Neural cell (in vitro differentiated cells): ENCODE measurements at regions not wholly inside any gene's neighbourhood (a gene's known extent, or its start where the extent isn't known, plus 50 kb on each side); places are given as distances from the start of the nearest gene placed in this dataset.

Source experiments
- H2AFZ ChIP-seq: fragments of 200-600, 300-800 bp; sonication (generic), shearing (Covaris generic); 2 replicates; pipeline ENCODE4 v1.6.0; 2014; ENCODE audit warnings: low read depth, mild to moderate bottlenecking, antibody characterized with exemption, low read length, moderate library complexity
- H3F3A ChIP-seq: fragments of 200-600 bp; shearing (Covaris generic); 2 replicates; pipeline ENCODE4 v1.6.1; 2016; ENCODE audit warnings: mild to moderate bottlenecking, moderate library complexity, mixed read lengths, antibody characterized with exemption, low read length; ENCODE audit not compliant: insufficient read depth, poor library complexity, severe bottlenecking
- H3K27ac ChIP-seq: fragments of 200-600, 300-800 bp; sonication (generic), shearing (Covaris generic); 2 replicates; pipeline ENCODE4 v1.5.1; 2014; ENCODE audit warnings: mild to moderate bottlenecking, low read length, moderate library complexity
- H3K27me3 ChIP-seq: fragments of 300-800, 200-600 bp; sonication (generic), shearing (Covaris generic); 2 replicates; pipeline ENCODE4 v1.6.0; 2014; ENCODE audit warnings: mild to moderate bottlenecking, low read depth, low read length, moderate library complexity; ENCODE audit not compliant: insufficient read depth
- H3K36me3 ChIP-seq: fragments of 300-800, 200-600 bp; sonication (generic), shearing (Covaris generic); 2 replicates; pipeline ENCODE4 v1.5.1; 2014; ENCODE audit warnings: mild to moderate bottlenecking, antibody characterized with exemption, low read length, moderate library complexity; ENCODE audit not compliant: insufficient read depth
- H3K4me2 ChIP-seq: fragments of 300-800, 200-600 bp; sonication (generic), shearing (Covaris generic); 2 replicates; pipeline ENCODE4 v1.6.0; 2014; ENCODE audit warnings: mild to moderate bottlenecking, low read length
- H3K4me3 ChIP-seq: fragments of 300-800, 200-600 bp; sonication (generic), shearing (Covaris generic); 2 replicates; pipeline ENCODE4 v1.5.1; 2014; ENCODE audit warnings: mild to moderate bottlenecking, low read length, moderate library complexity
- H3K79me2 ChIP-seq: fragments of 200-600 bp; shearing (Covaris generic); replicated peaks from 2 replicates; pipeline ENCODE4 v1.6.0; 2014; ENCODE audit warnings: mild to moderate bottlenecking, low read length, moderate library complexity; ENCODE audit not compliant: insufficient read depth
- H3K9ac ChIP-seq: fragments of 300-800, 200-600 bp; sonication (generic), shearing (Covaris generic); 2 replicates; pipeline ENCODE4 v1.6.1; 2016; ENCODE audit warnings: mild to moderate bottlenecking, low read length, mixed read lengths
- H3K9me2 ChIP-seq: fragments of 200-600 bp; shearing (Covaris generic); 2 replicates; pipeline ENCODE4 v1.6.1; 2016; ENCODE audit warnings: mild to moderate bottlenecking, low read length, mixed read lengths; ENCODE audit not compliant: insufficient read depth
- H3K9me3 ChIP-seq: fragments of 200-600, 300-800 bp; sonication (generic), shearing (Covaris generic); 2 replicates; pipeline ENCODE4 v1.6.1; 2016; ENCODE audit warnings: mild to moderate bottlenecking, mixed run types, low read length, moderate library complexity, mixed read lengths
- H4K20me1 ChIP-seq: fragments of 200-600 bp; shearing (Covaris generic); 2 replicates; pipeline ENCODE4 v1.6.1; 2016; ENCODE audit warnings: mild to moderate bottlenecking, mixed run types; ENCODE audit not compliant: insufficient read depth
- CTCF ChIP-seq: fragments of 450-650 bp; IDR thresholded peaks from 2 replicates; pipeline ENCODE4 v1.5.1; 2014; ENCODE audit warnings: antibody characterized with exemption, mild to moderate bottlenecking, moderate library complexity; ENCODE audit not compliant: poor library complexity, severe bottlenecking
- EP300 ChIP-seq: fragments of 450-650 bp; conservative IDR thresholded peaks from 2 replicates; pipeline ENCODE4 v1.6.1; 2014; ENCODE audit warnings: antibody characterized with exemption, mild to moderate bottlenecking, moderate library complexity; ENCODE audit not compliant: poor library complexity, severe bottlenecking
- EZH2 ChIP-seq: fragments of 200-600, 300-800 bp; shearing (Covaris generic), sonication (generic); IDR thresholded peaks from 2 replicates; pipeline ENCODE4 v1.6.1; 2014; ENCODE audit warnings: antibody characterized with exemption, low read length, borderline replicate concordance, mild to moderate bottlenecking; ENCODE audit not compliant: insufficient read depth, poor library complexity, severe bottlenecking
- MXI1 ChIP-seq: fragments of 450-650 bp; conservative IDR thresholded peaks from 2 replicates; pipeline ENCODE4 v1.6.1; 2014; ENCODE audit warnings: antibody characterized with exemption, mild to moderate bottlenecking; ENCODE audit not compliant: poor library complexity, severe bottlenecking
- POLR2AphosphoS5 ChIP-seq: IDR thresholded peaks from 2 replicates; pipeline ENCODE4 v1.6.1; 2012
- RAD21 ChIP-seq: fragments of 450-650 bp; conservative IDR thresholded peaks from 2 replicates; pipeline ENCODE4 v1.6.1; 2014; ENCODE audit warnings: antibody characterized with exemption, mild to moderate bottlenecking, moderate library complexity
- REST ChIP-seq: IDR thresholded peaks from 2 replicates; pipeline ENCODE4 v1.6.1; 2012; ENCODE audit warnings: borderline replicate concordance
- SMC3 ChIP-seq: fragments of 450-650 bp; conservative IDR thresholded peaks from 2 replicates; pipeline ENCODE4 v1.6.1; 2014; ENCODE audit warnings: antibody characterized with exemption, mild to moderate bottlenecking, moderate library complexity; ENCODE audit not compliant: poor library complexity
- TAF1 ChIP-seq: IDR thresholded peaks from 2 replicates; pipeline ENCODE4 v1.6.1; 2012; ENCODE audit warnings: low read depth

GRCh38 chr2:65580824-65581223 is 148.4 kb upstream of the SPRED2 start:
- TF ChIP-seq EP300 = no peak
- TF ChIP-seq MXI1 = no peak
- TF ChIP-seq RAD21 = no peak
- TF ChIP-seq EZH2 = no peak
- no peak for TF ChIP-seq SMC3
- no peak for TF ChIP-seq POLR2AphosphoS5
- TF ChIP-seq TAF1 = no peak
- no peak for TF ChIP-seq CTCF
- no peak for TF ChIP-seq REST
- no peaks in the 10 kb centered on the region for H3K79me2 ChIP-seq
- no peak overlapping the region for H3K27ac ChIP-seq
- H3K9ac ChIP-seq = no peak overlapping the region
- H4K20me1 ChIP-seq = no peaks in the 10 kb centered on the region
- H3K9me2 ChIP-seq = no peaks in the 10 kb centered on the region
- H3F3A ChIP-seq = no peaks in the 10 kb centered on the region
- no peak overlapping the region for H3K4me2 ChIP-seq
- H3K36me3 ChIP-seq = no peaks in the 10 kb centered on the region
- no peaks in the 10 kb centered on the region for H3K27me3 ChIP-seq
- no peaks in the 10 kb centered on the region for H3K9me3 ChIP-seq
- H3K4me3 ChIP-seq = no peak overlapping the region
- H2AFZ ChIP-seq = no peak overlapping the region

- H4K20me1 ChIP-seq = no peaks in the 10 kb centered on the region
- no peaks in the 10 kb centered on the region for H3K36me3 ChIP-seq
- no peaks in the 10 kb centered on the region for H3F3A ChIP-seq
- no peak overlapping the region for H3K27ac ChIP-seq
- no peaks in the 10 kb centered on the region for H3K9me3 ChIP-seq
- H3K9ac ChIP-seq = no peak overlapping the region
- H3K79me2 ChIP-seq = no peaks in the 10 kb centered on the region
- H3K4me3 ChIP-seq = no peak overlapping the region
- no peaks in the 10 kb centered on the region for H3K9me2 ChIP-seq
- no peak overlapping the region for H3K4me2 ChIP-seq
- no peak overlapping the region for H2AFZ ChIP-seq
- H3K27me3 ChIP-seq = no peaks in the 10 kb centered on the region
- TF ChIP-seq EZH2 = no peak
- no peak for TF ChIP-seq EP300
Measured at GRCh38 chr2:65579506-65580235, 147.3 kb upstream of the SPRED2 start.
